ENCODE measurements at regions not wholly inside any gene's neighbourhood (a gene's known extent, or its start where the extent isn't known, plus 50 kb on each side); places are given as distances from the start of the nearest gene placed in this dataset.

DNA sequence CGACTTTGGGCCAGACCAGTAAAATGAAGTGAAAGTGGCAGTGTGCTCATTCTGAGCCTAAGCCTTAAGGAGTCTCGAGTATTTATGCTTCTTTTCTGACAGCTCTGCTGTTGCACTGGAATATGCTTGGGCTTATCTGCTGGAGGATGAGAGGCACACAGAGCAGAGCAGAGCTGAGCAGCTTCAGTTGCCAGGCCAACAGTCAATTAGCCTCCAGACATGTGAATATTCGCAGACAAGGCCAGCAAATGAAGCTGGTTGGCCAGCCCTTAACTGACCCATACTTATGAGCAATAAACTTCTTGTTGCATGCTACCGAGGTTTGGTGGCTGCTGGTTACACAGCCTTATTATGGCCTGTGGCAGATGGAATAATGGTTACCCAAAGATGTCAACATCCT lies 203.0 kb upstream of the GEMIN8 start:
- TF ChIP-seq POLR2AphosphoS5 (IDR thresholded peaks at IDR 0.05; ENCODE audit: borderline replicate concordance, low read depth, low read length) (no peak), EZH2 (IDR thresholded peaks at IDR 0.05) (no peak)
